ENCODE measurements at regions not wholly inside any gene's neighbourhood (a gene's known extent, or its start where the extent isn't known, plus 50 kb on each side); places are given as distances from the start of the nearest gene placed in this dataset.
"Not testable (repeated sequence)": the region's sequence is repeated elsewhere in the genome, so short reads cannot be mapped to it uniquely, and the experiment has no call there.

- TF ChIP-seq, protein P1, sequence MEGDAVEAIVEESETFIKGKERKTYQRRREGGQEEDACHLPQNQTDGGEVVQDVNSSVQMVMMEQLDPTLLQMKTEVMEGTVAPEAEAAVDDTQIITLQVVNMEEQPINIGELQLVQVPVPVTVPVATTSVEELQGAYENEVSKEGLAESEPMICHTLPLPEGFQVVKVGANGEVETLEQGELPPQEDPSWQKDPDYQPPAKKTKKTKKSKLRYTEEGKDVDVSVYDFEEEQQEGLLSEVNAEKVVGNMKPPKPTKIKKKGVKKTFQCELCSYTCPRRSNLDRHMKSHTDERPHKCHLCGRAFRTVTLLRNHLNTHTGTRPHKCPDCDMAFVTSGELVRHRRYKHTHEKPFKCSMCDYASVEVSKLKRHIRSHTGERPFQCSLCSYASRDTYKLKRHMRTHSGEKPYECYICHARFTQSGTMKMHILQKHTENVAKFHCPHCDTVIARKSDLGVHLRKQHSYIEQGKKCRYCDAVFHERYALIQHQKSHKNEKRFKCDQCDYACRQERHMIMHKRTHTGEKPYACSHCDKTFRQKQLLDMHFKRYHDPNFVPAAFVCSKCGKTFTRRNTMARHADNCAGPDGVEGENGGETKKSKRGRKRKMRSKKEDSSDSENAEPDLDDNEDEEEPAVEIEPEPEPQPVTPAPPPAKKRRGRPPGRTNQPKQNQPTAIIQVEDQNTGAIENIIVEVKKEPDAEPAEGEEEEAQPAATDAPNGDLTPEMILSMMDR (conservative IDR thresholded peaks at IDR 0.05; ENCODE audit: control insufficient read depth, insufficient read depth, low read depth, low read length): no peak
- no peak overlapping the region for H3K4me3 ChIP-seq (ENCODE audit: control insufficient read depth, low read depth, low read length)
- DNase-seq (ENCODE audit: low read depth): no peak
Measured at GRCh38 chr2:239734436-239735005, 290.6 kb downstream of the NDUFA10 start.

DNA sequence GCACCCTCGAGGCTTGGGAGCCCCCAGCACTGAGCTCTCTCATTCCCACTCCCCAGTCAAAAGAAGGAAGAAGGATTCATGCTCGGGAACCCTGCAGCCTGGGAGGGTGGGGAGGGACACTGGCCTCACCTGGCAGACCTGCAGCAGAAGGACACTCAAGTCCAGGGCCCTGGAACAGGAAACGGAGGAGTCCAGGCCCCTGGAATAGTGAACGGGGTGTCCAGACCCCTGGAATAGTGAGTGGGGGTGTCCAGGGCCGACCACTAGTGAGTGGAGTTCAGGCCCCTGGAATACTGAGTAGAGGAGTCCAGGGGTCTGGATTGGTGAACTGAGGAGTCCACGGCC is 292.5 kb downstream of the NDUFA10 start:
- no peak overlapping the region for H3K4me3 ChIP-seq (ENCODE audit: control insufficient read depth, low read depth, low read length)
- DNase-seq (ENCODE audit: low read depth): no peak
- TF ChIP-seq, protein P1 (conservative IDR thresholded peaks at IDR 0.05; ENCODE audit: control insufficient read depth, insufficient read depth, low read depth, low read length): no peak

- DNase-seq (ENCODE audit: low read depth): no peak
- H3K4me3 ChIP-seq (ENCODE audit: control insufficient read depth, low read depth, low read length): no peak overlapping the region
- TF ChIP-seq, protein P1 (conservative IDR thresholded peaks at IDR 0.05; ENCODE audit: control insufficient read depth, insufficient read depth, low read depth, low read length): no peak
Measured at GRCh38 chr2:239731998-239732665, 293.0 kb downstream of the NDUFA10 start.

GRCh38 chr2:239731422-239731821 is 293.7 kb downstream of the NDUFA10 start:
- DNase-seq (ENCODE audit: low read depth): no peak
- no peak overlapping the region for H3K4me3 ChIP-seq (ENCODE audit: control insufficient read depth, low read depth, low read length)
- TF ChIP-seq, protein P1 (conservative IDR thresholded peaks at IDR 0.05; ENCODE audit: control insufficient read depth, insufficient read depth, low read depth, low read length): no peak

DNA sequence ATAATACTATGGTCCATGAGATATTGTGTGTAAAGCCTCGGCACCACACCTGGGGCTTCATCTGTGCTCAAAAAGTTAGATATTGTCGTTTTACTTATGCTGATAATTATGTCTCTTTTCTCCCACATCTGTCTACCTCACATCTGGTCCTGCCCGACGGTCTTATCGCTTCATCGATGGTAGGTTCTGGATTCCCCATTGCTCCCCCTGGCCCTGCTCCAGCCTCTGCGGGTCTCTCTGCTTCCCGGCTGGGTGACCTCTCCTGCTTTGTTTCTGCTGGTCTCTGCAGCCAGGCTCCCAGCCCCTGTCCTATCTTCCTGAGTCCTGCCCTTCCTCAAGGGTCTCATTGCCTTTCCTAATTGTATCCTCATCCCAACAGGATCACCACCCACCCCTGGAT is 294.2 kb downstream of the NDUFA10 start:
- no peak for DNase-seq (ENCODE audit: low read depth)
- H3K4me3 ChIP-seq (ENCODE audit: control insufficient read depth, low read depth, low read length): no peak overlapping the region
- TF ChIP-seq, protein P1 (conservative IDR thresholded peaks at IDR 0.05; ENCODE audit: control insufficient read depth, insufficient read depth, low read depth, low read length): no peak

DNA sequence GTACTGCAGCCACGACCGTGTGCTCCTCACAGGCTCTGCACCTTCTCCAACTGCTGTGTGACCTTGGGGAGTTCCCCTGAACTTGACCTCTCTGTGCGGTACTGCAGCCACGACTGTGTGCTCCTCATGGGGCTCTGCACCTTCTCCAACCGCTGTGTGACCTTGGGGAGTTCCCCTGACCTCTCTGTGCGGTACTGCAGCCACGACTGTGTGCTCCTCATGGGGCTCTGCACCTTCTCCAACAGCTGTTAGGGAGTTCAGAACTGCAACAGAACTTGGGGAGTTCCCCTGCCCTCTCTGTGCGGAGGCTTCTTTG is 294.6 kb downstream of the NDUFA10 start:
- not testable (repeated sequence) for H3K4me3 ChIP-seq (ENCODE audit: control insufficient read depth, low read depth, low read length); DNase-seq (ENCODE audit: low read depth)

GRCh38 chr2:239729681-239730566 is 295.2 kb downstream of the NDUFA10 start:
- TF ChIP-seq, protein P1 (conservative IDR thresholded peaks at IDR 0.05; ENCODE audit: control insufficient read depth, insufficient read depth, low read depth, low read length): no peak
- no peak overlapping the region for H3K4me3 ChIP-seq (ENCODE audit: control insufficient read depth, low read depth, low read length)
- DNase-seq (ENCODE audit: low read depth): no peak
